Keratinocyte (primary cell): ENCODE measurements at regions not wholly inside any gene's neighbourhood (a gene's known extent, or its start where the extent isn't known, plus 50 kb on each side); places are given as distances from the start of the nearest gene placed in this dataset.

ENCODE experiments used
- DNase-seq: peaks from one replicate; pipeline ENCODE4 v3.0.0-alpha.2; 2011; ENCODE audit warnings: low read depth, missing footprints, low spot score
- FAIRE-seq: peaks from 2 replicates; lab custom pipeline; 2011; peaks lifted over from hg19 to GRCh38; lab: Jason Lieb, UNC
- H2AFZ ChIP-seq: 2 replicates; pipeline ENCODE4 v1.6.0; 2012; ENCODE audit warnings: low read length, control low read depth, inconsistent platforms; ENCODE audit not compliant: control insufficient read depth
- H3K27ac ChIP-seq: 2 replicates; pipeline ENCODE4 v1.5.1; 2011; ENCODE audit warnings: low read length; ENCODE audit not compliant: control insufficient read depth, insufficient read depth
- H3K27me3 ChIP-seq: 3 replicates; pipeline ENCODE4 v1.6.0; 2011; ENCODE audit warnings: low read length; ENCODE audit not compliant: control insufficient read depth, insufficient read depth; ENCODE audit errors: extremely low read depth
- H3K36me3 ChIP-seq, 2 experiments: 2 replicates in 1 of 2; 3 replicates in 1 of 2; pipeline ENCODE4 v1.5.1; 2011; ENCODE audit warnings: low read length in 2 of 2, mild to moderate bottlenecking in 1 of 2; ENCODE audit not compliant: control insufficient read depth in 2 of 2, insufficient read depth in 2 of 2; ENCODE audit errors: extremely low read depth in 1 of 2
- H3K4me1 ChIP-seq: 3 replicates; pipeline ENCODE4 v1.5.1; 2011; ENCODE audit warnings: low read length; ENCODE audit not compliant: control insufficient read depth, insufficient read depth; ENCODE audit errors: extremely low read depth
- H3K4me2 ChIP-seq: 3 replicates; pipeline ENCODE4 v1.6.0; 2011; ENCODE audit warnings: low read depth, low read length; ENCODE audit not compliant: control insufficient read depth, insufficient read depth; ENCODE audit errors: extremely low read depth
- H3K4me3 ChIP-seq, 3 experiments: fragments of 200-600 bp in 1 of 3; sonication (generic) in 1 of 3; 2 replicates in 2 of 3; 3 replicates in 1 of 3; pipeline ENCODE4 v1.5.1; 2011 to 2016; ENCODE audit warnings: low read length in 3 of 3, mild to moderate bottlenecking in 3 of 3, control low read depth in 2 of 3, inconsistent platforms in 1 of 3, low read depth in 1 of 3, mixed read lengths in 1 of 3, mixed run types in 1 of 3, moderate library complexity in 1 of 3; ENCODE audit not compliant: control insufficient read depth in 2 of 3, insufficient read depth in 2 of 3; ENCODE audit errors: extremely low read depth in 1 of 3
- H3K79me2 ChIP-seq: 2 replicates; pipeline ENCODE4 v1.6.0; 2012; ENCODE audit warnings: low read length; ENCODE audit not compliant: control insufficient read depth, insufficient read depth
- H3K9ac ChIP-seq: 3 replicates; pipeline ENCODE4 v1.6.0; 2011; ENCODE audit warnings: low read length; ENCODE audit not compliant: control insufficient read depth, insufficient read depth; ENCODE audit errors: extremely low read depth
- H3K9me1 ChIP-seq: 3 replicates; pipeline ENCODE4 v1.6.0; 2011; ENCODE audit warnings: low read length; ENCODE audit not compliant: control insufficient read depth, insufficient read depth; ENCODE audit errors: extremely low read depth
- H3K9me3 ChIP-seq: 2 replicates; pipeline ENCODE4 v1.5.1; 2012; ENCODE audit warnings: low read depth, low read length; ENCODE audit not compliant: control insufficient read depth
- H4K20me1 ChIP-seq: 3 replicates; pipeline ENCODE4 v1.6.0; 2011; ENCODE audit warnings: low read length; ENCODE audit not compliant: control insufficient read depth, insufficient read depth; ENCODE audit errors: extremely low read depth
- EZH2 ChIP-seq: IDR thresholded peaks from one replicate; pipeline ENCODE4 v1.6.1; 2012; ENCODE audit warnings: inconsistent platforms, mild to moderate bottlenecking, low read length, moderate library complexity
- dilution Hi-C: fragments of 300-500 bp; cut with MboI; formaldehyde crosslinking; loops from one replicate; pipeline ENCODE4 v1.7.0; 2020; ENCODE audit warnings: low sequenced_read_pairs; ENCODE audit not compliant: extremely low pct_ligation_motif_present
- TF ChIP-seq, protein P1 (sequence below), 3 experiments: IDR thresholded peaks in 1 of 3; conservative IDR thresholded peaks in 1 of 3; optimal IDR thresholded peaks in 1 of 3; 2 replicates in 2 of 3; 3 replicates in 1 of 3; pipeline versions ENCODE3 to v1.5.1; 2011; ENCODE audit warnings: low read length in 3 of 3, mild to moderate bottlenecking in 3 of 3, moderate library complexity in 2 of 3, control low read depth in 1 of 3, inconsistent platforms in 1 of 3; ENCODE audit not compliant: insufficient read depth in 2 of 3; ENCODE audit errors: extremely low read depth in 1 of 3

GRCh38 chr5:13189532-13189931, 755.0 kb downstream of the DNAH5 start:
- H2AFZ ChIP-seq: no peak overlapping the region
- no peak for FAIRE-seq
- no peak overlapping the region for H3K4me2 ChIP-seq
- H3K4me3 ChIP-seq: no peak overlapping the region
- DNase-seq: no peak
- H3K27ac ChIP-seq: no peak overlapping the region
- no peaks in the 10 kb centered on the region for H3K36me3 ChIP-seq
- H4K20me1 ChIP-seq: no peaks in the 10 kb centered on the region
- dilution Hi-C loops: no loop called here
- H3K79me2 ChIP-seq: no peaks in the 10 kb centered on the region
- H3K9me1 ChIP-seq: no peaks in the 10 kb centered on the region
- no peaks in the 10 kb centered on the region for H3K27me3 ChIP-seq
- TF ChIP-seq, protein P1, sequence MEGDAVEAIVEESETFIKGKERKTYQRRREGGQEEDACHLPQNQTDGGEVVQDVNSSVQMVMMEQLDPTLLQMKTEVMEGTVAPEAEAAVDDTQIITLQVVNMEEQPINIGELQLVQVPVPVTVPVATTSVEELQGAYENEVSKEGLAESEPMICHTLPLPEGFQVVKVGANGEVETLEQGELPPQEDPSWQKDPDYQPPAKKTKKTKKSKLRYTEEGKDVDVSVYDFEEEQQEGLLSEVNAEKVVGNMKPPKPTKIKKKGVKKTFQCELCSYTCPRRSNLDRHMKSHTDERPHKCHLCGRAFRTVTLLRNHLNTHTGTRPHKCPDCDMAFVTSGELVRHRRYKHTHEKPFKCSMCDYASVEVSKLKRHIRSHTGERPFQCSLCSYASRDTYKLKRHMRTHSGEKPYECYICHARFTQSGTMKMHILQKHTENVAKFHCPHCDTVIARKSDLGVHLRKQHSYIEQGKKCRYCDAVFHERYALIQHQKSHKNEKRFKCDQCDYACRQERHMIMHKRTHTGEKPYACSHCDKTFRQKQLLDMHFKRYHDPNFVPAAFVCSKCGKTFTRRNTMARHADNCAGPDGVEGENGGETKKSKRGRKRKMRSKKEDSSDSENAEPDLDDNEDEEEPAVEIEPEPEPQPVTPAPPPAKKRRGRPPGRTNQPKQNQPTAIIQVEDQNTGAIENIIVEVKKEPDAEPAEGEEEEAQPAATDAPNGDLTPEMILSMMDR (optimal IDR thresholded peaks at IDR 0.05 in 1 of 3, IDR thresholded peaks at IDR 0.05 in 1 of 3, conservative IDR thresholded peaks at IDR 0.05 in 1 of 3; ENCODE audit: extremely low read depth in 1 of 3, insufficient read depth in 2 of 3, low read length in 3 of 3): no peak
- no peak for TF ChIP-seq EZH2
- no peak overlapping the region for H3K9ac ChIP-seq
- H3K9me3 ChIP-seq: no peaks in the 10 kb centered on the region
- no peaks in the 10 kb centered on the region for H3K4me1 ChIP-seq

GRCh38 chr5:13188371-13188770, 756.1 kb downstream of the DNAH5 start:
- H3K9me1 ChIP-seq: no peaks in the 10 kb centered on the region
- no peaks in the 10 kb centered on the region for H3K79me2 ChIP-seq
- H3K4me3 ChIP-seq: no peak overlapping the region
- no peaks in the 10 kb centered on the region for H3K27me3 ChIP-seq
- H3K4me1 ChIP-seq: no peaks in the 10 kb centered on the region
- dilution Hi-C loops: no loop called here
- no peak for FAIRE-seq
- no peak overlapping the region for H3K9ac ChIP-seq
- no peak overlapping the region for H2AFZ ChIP-seq
- no peaks in the 10 kb centered on the region for H3K36me3 ChIP-seq
- no peak overlapping the region for H3K4me2 ChIP-seq
- H3K9me3 ChIP-seq: no peaks in the 10 kb centered on the region
- no peak for DNase-seq
- H3K27ac ChIP-seq: no peak overlapping the region
- H4K20me1 ChIP-seq: no peaks in the 10 kb centered on the region
- TF ChIP-seq EZH2: no peak
- TF ChIP-seq, protein P1 (optimal IDR thresholded peaks at IDR 0.05 in 1 of 3, IDR thresholded peaks at IDR 0.05 in 1 of 3, conservative IDR thresholded peaks at IDR 0.05 in 1 of 3; ENCODE audit: extremely low read depth in 1 of 3, insufficient read depth in 2 of 3, low read length in 3 of 3): no peak
